ENCODE measurements at regions not wholly inside any gene's neighbourhood (a gene's known extent, or its start where the extent isn't known, plus 50 kb on each side); places are given as distances from the start of the nearest gene placed in this dataset.

DNA sequence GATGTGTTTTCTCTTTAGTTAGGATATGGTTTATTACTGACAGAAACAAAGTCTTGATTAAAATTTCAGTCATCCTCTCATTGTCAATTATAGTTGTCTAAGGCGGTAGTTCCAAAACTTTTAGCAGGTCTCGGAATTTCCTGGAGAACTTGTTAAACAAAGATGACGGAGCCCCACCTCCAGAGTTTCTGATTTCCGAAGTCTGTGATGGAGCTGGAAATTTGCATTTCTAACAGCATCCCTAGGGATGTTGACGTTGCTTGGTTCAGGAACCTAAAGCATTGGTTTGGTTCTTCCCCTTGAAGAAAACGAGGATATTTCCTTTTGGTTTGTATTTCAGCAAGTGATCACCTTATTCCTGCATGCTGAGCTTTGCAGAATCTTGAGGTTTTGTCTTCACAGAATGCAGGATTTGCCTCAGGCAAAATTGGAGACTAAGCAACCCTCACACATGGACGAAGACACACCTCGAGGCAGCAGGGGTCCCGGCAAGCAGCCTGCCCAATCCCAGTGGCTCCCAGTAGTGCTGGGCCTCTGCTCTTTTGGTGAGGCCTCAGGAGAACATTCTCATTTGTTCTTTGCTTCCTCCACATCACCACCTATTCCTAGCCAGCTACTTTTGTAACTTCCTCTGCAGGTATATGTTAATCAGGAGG lies 187.1 kb upstream of the PHACTR1 start:
- no peaks in the 10 kb centered on the region for H3K4me1 ChIP-seq (ENCODE audit: insufficient read depth, low read length, poor library complexity, severe bottlenecking)
- POLR2A ChIA-PET: no interaction called here
- no peak overlapping the region for H3K4me2 ChIP-seq (ENCODE audit: low read length)

DNA sequence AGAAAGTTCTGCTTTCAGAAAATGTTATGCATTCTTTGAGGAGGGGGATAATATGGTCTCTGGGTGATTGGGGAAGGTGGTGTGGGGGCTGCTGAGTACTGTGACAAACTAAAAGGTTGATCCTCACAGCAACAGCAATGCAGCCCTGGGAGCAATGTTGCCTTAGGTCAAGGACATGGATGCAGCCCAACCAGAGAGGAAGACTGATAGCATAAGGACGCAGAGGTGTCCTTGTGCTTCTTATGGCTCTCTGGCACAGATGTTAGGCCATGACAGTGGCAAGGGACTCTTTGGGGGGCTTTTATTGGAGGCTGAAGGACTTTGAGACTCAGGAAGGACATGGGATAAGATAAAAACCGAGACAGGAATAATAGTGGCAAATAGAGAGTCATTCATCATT lies 186.2 kb upstream of the PHACTR1 start:
- Histone ChIP-seq H3K9me3 (ENCODE audit: low read length) (no peaks in the 10 kb centered on the region), H3K9me2 (ENCODE audit: insufficient read depth, low read length) (no peaks in the 10 kb centered on the region), H4K20me1 (ENCODE audit: insufficient read depth, low read length) (no peaks in the 10 kb centered on the region), H3K27ac (ENCODE audit: low read depth, low read length, poor library complexity, severe bottlenecking) (no peak overlapping the region), H3K79me2 (ENCODE audit: insufficient read depth, low read depth, low read length) (no peaks in the 10 kb centered on the region), H3K4me3 (ENCODE audit: low read depth, low read length, poor library complexity, severe bottlenecking) (no peak overlapping the region), H3K36me3 (ENCODE audit: insufficient read depth, low read length) (no peaks in the 10 kb centered on the region), H2AFZ (ENCODE audit: low read length) (no peak overlapping the region), H3K4me1 (ENCODE audit: insufficient read depth, low read length, poor library complexity, severe bottlenecking) (no peaks in the 10 kb centered on the region), H3K4me2 (ENCODE audit: low read length) (no peak overlapping the region)
- intact Hi-C loops (cut with micrococcal nuclease; ENCODE audit: unreplicated experiment): no loop called here
- TF ChIP-seq EZH2phosphoT487 (IDR thresholded peaks at IDR 0.05; ENCODE audit: borderline replicate concordance, low read depth, low read length): no peak
- TF ChIP-seq, protein P1, sequence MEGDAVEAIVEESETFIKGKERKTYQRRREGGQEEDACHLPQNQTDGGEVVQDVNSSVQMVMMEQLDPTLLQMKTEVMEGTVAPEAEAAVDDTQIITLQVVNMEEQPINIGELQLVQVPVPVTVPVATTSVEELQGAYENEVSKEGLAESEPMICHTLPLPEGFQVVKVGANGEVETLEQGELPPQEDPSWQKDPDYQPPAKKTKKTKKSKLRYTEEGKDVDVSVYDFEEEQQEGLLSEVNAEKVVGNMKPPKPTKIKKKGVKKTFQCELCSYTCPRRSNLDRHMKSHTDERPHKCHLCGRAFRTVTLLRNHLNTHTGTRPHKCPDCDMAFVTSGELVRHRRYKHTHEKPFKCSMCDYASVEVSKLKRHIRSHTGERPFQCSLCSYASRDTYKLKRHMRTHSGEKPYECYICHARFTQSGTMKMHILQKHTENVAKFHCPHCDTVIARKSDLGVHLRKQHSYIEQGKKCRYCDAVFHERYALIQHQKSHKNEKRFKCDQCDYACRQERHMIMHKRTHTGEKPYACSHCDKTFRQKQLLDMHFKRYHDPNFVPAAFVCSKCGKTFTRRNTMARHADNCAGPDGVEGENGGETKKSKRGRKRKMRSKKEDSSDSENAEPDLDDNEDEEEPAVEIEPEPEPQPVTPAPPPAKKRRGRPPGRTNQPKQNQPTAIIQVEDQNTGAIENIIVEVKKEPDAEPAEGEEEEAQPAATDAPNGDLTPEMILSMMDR (conservative IDR thresholded peaks at IDR 0.05; ENCODE audit: low read length): no peak
- no peak for DNase-seq (ENCODE audit: low spot score)
- POLR2A ChIA-PET: interaction anchor here (1.2 kb wide), 1 partner anchor 15 kb away, joined by 3 read pairs; no protein-coding TSS in a partner anchor
- CTCF ChIA-PET (ENCODE audit: unreplicated experiment): no interaction called here
- BruUV-seq (replicated peaks): no TSS peak

More for the DNA sequence above, 187.1 kb upstream of the PHACTR1 start:
- Histone ChIP-seq H3K9me2 (ENCODE audit: insufficient read depth, low read length) (no peaks in the 10 kb centered on the region), H3K79me2 (ENCODE audit: insufficient read depth, low read depth, low read length) (no peaks in the 10 kb centered on the region), H2AFZ (ENCODE audit: low read length) (no peak overlapping the region), H3K9me3 (ENCODE audit: low read length) (no peaks in the 10 kb centered on the region), H3K4me3 (ENCODE audit: low read depth, low read length, poor library complexity, severe bottlenecking) (no peak overlapping the region), H3K36me3 (ENCODE audit: insufficient read depth, low read length) (no peaks in the 10 kb centered on the region), H4K20me1 (ENCODE audit: insufficient read depth, low read length) (no peaks in the 10 kb centered on the region), H3K27ac (ENCODE audit: low read depth, low read length, poor library complexity, severe bottlenecking) (no peak overlapping the region)
- intact Hi-C loops (cut with micrococcal nuclease; ENCODE audit: unreplicated experiment): no loop called here
- no TSS peak for BruUV-seq (replicated peaks)
- DNase-seq (ENCODE audit: low spot score): no peak
- CTCF ChIA-PET (ENCODE audit: unreplicated experiment): no interaction called here
- TF ChIP-seq EZH2phosphoT487 (IDR thresholded peaks at IDR 0.05; ENCODE audit: borderline replicate concordance, low read depth, low read length): no peak

DNA sequence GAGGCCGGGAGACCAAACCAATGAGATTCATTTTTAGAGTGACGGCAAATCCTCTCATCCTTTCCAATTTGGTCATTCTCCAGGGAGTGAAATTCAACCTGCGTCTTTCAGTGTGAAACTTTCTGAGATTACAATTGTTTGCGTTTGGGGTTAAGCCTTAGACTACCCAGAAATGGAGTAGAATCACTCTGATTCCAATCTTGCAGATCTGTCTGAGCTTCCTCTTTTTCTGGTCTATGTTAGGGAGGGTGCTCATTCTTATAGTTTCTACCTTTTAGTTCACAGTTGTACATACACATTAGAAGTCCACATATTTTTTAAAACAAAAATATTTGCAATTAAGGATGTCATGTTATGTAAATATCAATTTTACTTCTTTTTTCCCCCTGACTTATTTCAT lies 183.0 kb upstream of the PHACTR1 start:
- Histone ChIP-seq H3K27ac (ENCODE audit: low read depth, low read length, poor library complexity, severe bottlenecking) (no peak overlapping the region), H3K9me3 (ENCODE audit: low read length) (no peaks in the 10 kb centered on the region), H3K9me2 (ENCODE audit: insufficient read depth, low read length) (no peaks in the 10 kb centered on the region), H2AFZ (ENCODE audit: low read length) (no peak overlapping the region), H4K20me1 (ENCODE audit: insufficient read depth, low read length) (no peaks in the 10 kb centered on the region), H3K79me2 (ENCODE audit: insufficient read depth, low read depth, low read length) (no peaks in the 10 kb centered on the region), H3K4me1 (ENCODE audit: insufficient read depth, low read length, poor library complexity, severe bottlenecking) (no peaks in the 10 kb centered on the region), H3K36me3 (ENCODE audit: insufficient read depth, low read length) (no peaks in the 10 kb centered on the region), H3K4me2 (ENCODE audit: low read length) (no peak overlapping the region), H3K4me3 (ENCODE audit: low read depth, low read length, poor library complexity, severe bottlenecking) (no peak overlapping the region)
- POLR2A ChIA-PET: no interaction called here
- no peak for DNase-seq (ENCODE audit: low spot score)
- CTCF ChIA-PET (ENCODE audit: unreplicated experiment): no interaction called here
- no TSS peak for BruUV-seq (replicated peaks)
- TF ChIP-seq, protein P1 (conservative IDR thresholded peaks at IDR 0.05; ENCODE audit: low read length): no peak
- TF ChIP-seq EZH2phosphoT487 (IDR thresholded peaks at IDR 0.05; ENCODE audit: borderline replicate concordance, low read depth, low read length): no peak
- intact Hi-C loops (cut with micrococcal nuclease; ENCODE audit: unreplicated experiment): no loop called here

All from OCI-LY7 (cell line).